ENCODE measurements at regions not wholly inside any gene's neighbourhood (a gene's known extent, or its start where the extent isn't known, plus 50 kb on each side); places are given as distances from the start of the nearest gene placed in this dataset.

DNA sequence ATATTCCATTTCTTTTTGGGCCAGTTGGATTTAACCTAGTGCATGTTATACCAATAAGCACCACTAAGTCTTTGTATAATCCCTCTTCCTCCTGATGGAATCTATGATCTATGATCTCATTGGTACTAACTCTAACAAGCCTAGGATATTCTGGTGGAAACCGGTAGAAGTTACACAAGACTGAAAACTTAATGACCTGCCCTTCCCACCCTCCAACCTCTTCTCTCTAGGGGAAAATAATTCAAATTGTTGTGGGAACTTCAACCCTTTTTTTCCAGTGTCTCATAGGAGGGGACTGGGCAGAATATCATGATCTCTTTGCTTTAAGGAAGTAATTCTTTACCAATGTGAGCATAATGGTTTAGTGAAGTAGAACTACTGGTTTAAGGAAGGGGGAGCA lies 289.5 kb upstream of the BOD1L1 start:
- TF ChIP-seq, protein P1, sequence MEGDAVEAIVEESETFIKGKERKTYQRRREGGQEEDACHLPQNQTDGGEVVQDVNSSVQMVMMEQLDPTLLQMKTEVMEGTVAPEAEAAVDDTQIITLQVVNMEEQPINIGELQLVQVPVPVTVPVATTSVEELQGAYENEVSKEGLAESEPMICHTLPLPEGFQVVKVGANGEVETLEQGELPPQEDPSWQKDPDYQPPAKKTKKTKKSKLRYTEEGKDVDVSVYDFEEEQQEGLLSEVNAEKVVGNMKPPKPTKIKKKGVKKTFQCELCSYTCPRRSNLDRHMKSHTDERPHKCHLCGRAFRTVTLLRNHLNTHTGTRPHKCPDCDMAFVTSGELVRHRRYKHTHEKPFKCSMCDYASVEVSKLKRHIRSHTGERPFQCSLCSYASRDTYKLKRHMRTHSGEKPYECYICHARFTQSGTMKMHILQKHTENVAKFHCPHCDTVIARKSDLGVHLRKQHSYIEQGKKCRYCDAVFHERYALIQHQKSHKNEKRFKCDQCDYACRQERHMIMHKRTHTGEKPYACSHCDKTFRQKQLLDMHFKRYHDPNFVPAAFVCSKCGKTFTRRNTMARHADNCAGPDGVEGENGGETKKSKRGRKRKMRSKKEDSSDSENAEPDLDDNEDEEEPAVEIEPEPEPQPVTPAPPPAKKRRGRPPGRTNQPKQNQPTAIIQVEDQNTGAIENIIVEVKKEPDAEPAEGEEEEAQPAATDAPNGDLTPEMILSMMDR (IDR thresholded peaks at IDR 0.05), result no peak
- no peak for TF ChIP-seq POLR2A (IDR thresholded peaks at IDR 0.05)

Measured in adrenal gland (tissue), 5 donors.